ENCODE measurements at regions not wholly inside any gene's neighbourhood (a gene's known extent, or its start where the extent isn't known, plus 50 kb on each side); places are given as distances from the start of the nearest gene placed in this dataset.

GRCh38 chr3:110711851-110712516, 359.6 kb upstream of the NECTIN3 start:
- Histone ChIP-seq H2BK15ac (ENCODE audit: low read depth, low read length) (no peak overlapping the region), H3K4ac (ENCODE audit: low read depth, low read length) (no peak overlapping the region), H3K79me2 (ENCODE audit: insufficient read depth, low read length) (no peaks in the 10 kb centered on the region), H4K20me1 (ENCODE audit: control insufficient read depth, insufficient read depth, insufficient read length) (no peaks in the 10 kb centered on the region), H3K56ac (ENCODE audit: insufficient read length, low read depth, low read length) (no peak overlapping the region), H3K27ac (ENCODE audit: insufficient read length, low read depth, low read length) (no peak overlapping the region), H4K5ac (ENCODE audit: insufficient read length, low read depth, low read length) (no peak overlapping the region), H3K4me2 (ENCODE audit: insufficient read depth, insufficient read length, low read length) (no peak overlapping the region), H2AK5ac (ENCODE audit: insufficient read length, low read length) (no peak overlapping the region), H3K23ac (ENCODE audit: insufficient read length, low read depth, low read length) (no peak overlapping the region), H3K79me1 (ENCODE audit: insufficient read depth, low read depth, low read length, poor library complexity, severe bottlenecking) (no peaks in the 10 kb centered on the region), H3K14ac (ENCODE audit: insufficient read depth, low read length) (no peak overlapping the region), H2BK12ac (ENCODE audit: insufficient read length, low read depth, low read length) (no peak overlapping the region), H3T11ph (ENCODE audit: low read length) (no peak overlapping the region), H2BK5ac (ENCODE audit: insufficient read length, low read length) (no peak overlapping the region), H4K8ac (replicated peaks; ENCODE audit: insufficient read length, low read depth, low read length) (no peak overlapping the region), H3K9me3 (ENCODE audit: control insufficient read depth, low read depth, low read length) (no peaks in the 10 kb centered on the region), H2AFZ (ENCODE audit: low read length) (no peak overlapping the region), H4K91ac (ENCODE audit: insufficient read length, low read depth, low read length) (no peak overlapping the region), H2BK20ac (ENCODE audit: low read depth, low read length, poor library complexity, severe bottlenecking) (no peak overlapping the region), H3K18ac (ENCODE audit: insufficient read length, low read depth, low read length) (no peak overlapping the region), H3K27me3 (ENCODE audit: insufficient read depth, low read length) (no peaks in the 10 kb centered on the region), H2BK120ac (ENCODE audit: low read depth, low read length, poor library complexity, severe bottlenecking) (no peak overlapping the region), H3K23me2 (ENCODE audit: insufficient read length, low read depth, low read length, poor library complexity, severe bottlenecking) (no peaks in the 10 kb centered on the region), H3K9ac (ENCODE audit: extremely low read depth, insufficient read length, low read length) (no peak overlapping the region), H3K4me1 (ENCODE audit: insufficient read depth, low read length) (peaks cover 13% of the 10 kb centered on the region; the same call in 1 of the 2 replicates)
- Mint-ChIP-seq H3K27ac (peak overlapping the region in 2 of 3 experiments; percentile 21 to 81; a peak in 3 of 7 replicates), H3K4me3 (no peak overlapping the region), H3K27me3 (ENCODE audit: low read depth) (no peaks in the 10 kb centered on the region), H3K36me3 (ENCODE audit: insufficient read depth in 1 of 3, low read depth in 3 of 3) (peaks cover 6 to 21% (median 14%) of the 10 kb centered on the region in 3 experiments), H3K9me3 (peaks cover 11 to 12% of the 10 kb centered on the region in 2 experiments), H3K4me1 (peaks cover 41 to 49% of the 10 kb centered on the region in 2 experiments)
- no CpG with 5 or more reads among the region's 2 CpGs for WGBS (ENCODE audit: extremely low coverage, insufficient read length, low lambda C conversion rate)
- TF ChIP-seq, protein P1, sequence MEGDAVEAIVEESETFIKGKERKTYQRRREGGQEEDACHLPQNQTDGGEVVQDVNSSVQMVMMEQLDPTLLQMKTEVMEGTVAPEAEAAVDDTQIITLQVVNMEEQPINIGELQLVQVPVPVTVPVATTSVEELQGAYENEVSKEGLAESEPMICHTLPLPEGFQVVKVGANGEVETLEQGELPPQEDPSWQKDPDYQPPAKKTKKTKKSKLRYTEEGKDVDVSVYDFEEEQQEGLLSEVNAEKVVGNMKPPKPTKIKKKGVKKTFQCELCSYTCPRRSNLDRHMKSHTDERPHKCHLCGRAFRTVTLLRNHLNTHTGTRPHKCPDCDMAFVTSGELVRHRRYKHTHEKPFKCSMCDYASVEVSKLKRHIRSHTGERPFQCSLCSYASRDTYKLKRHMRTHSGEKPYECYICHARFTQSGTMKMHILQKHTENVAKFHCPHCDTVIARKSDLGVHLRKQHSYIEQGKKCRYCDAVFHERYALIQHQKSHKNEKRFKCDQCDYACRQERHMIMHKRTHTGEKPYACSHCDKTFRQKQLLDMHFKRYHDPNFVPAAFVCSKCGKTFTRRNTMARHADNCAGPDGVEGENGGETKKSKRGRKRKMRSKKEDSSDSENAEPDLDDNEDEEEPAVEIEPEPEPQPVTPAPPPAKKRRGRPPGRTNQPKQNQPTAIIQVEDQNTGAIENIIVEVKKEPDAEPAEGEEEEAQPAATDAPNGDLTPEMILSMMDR (conservative IDR thresholded peaks at IDR 0.05): no peak
- DNase-seq: peak; percentile 54

All from H9 (cell line).